SH-SY5Y (cell line): ENCODE measurements at regions not wholly inside any gene's neighbourhood (a gene's known extent, or its start where the extent isn't known, plus 50 kb on each side); places are given as distances from the start of the nearest gene placed in this dataset.

Experiments used
- GATA2 ChIP-seq: IDR thresholded peaks from 2 replicates; pipeline ENCODE4 v1.6.1; 2011; ENCODE audit warnings: mild to moderate bottlenecking, low read depth, low read length
- GATA3 ChIP-seq: IDR thresholded peaks from 2 replicates; pipeline ENCODE4 v1.6.1; 2011; ENCODE audit warnings: low read depth, mild to moderate bottlenecking, low read length, moderate library complexity

- TF ChIP-seq GATA3 (no peak), GATA2 (no peak)
These were observed 92.9 kb upstream of the SIX2 start for GRCh38 chr2:45102141-45102540.
